ENCODE measurements at regions not wholly inside any gene's neighbourhood (a gene's known extent, or its start where the extent isn't known, plus 50 kb on each side); places are given as distances from the start of the nearest gene placed in this dataset.

DNA sequence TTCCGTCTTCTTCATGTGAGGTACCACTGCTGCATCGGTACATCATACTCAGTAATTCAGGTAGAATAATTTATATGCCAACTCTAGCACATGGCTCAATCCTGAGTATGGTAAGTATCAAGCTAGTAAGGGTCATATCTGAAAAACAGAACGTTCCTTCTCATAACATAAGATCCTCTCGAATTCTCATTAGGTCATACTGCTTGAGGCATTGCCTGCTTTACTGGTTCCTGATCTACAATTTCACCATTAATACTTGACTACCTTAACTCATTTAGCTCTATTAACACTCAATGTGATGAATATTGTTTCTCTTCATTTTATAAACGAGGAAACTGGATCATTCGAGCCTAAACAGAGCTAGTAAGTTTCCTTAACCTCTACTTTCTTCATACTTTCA lies 871.6 kb downstream of the BRINP3 start:
- 50% methylated on average over 6 of the region's 6 CpGs for WGBS (ENCODE audit: insufficient coverage, low coverage, low lambda C conversion rate, missing lambda C conversion rate)
- H3K4me3 ChIP-seq, result no peak overlapping the region
- ATAC-seq (no peak), DNase-seq (no peak)
- H3K27ac ChIP-seq, result no peak overlapping the region
- no peaks in the 10 kb centered on the region for H3K36me3 ChIP-seq
- H3K9me3 ChIP-seq, result no peaks in the 10 kb centered on the region
- intact Hi-C loops (cut with DNase I), result no loop called here
- H3K27me3 ChIP-seq, result no peaks in the 10 kb centered on the region
- H3K4me1 ChIP-seq, result peaks cover 0 to 2% (median 0%) of the 10 kb centered on the region in 4 donors
- no peak for TF ChIP-seq POLR2A (IDR thresholded peaks at IDR 0.05)
- TF ChIP-seq, protein P1, sequence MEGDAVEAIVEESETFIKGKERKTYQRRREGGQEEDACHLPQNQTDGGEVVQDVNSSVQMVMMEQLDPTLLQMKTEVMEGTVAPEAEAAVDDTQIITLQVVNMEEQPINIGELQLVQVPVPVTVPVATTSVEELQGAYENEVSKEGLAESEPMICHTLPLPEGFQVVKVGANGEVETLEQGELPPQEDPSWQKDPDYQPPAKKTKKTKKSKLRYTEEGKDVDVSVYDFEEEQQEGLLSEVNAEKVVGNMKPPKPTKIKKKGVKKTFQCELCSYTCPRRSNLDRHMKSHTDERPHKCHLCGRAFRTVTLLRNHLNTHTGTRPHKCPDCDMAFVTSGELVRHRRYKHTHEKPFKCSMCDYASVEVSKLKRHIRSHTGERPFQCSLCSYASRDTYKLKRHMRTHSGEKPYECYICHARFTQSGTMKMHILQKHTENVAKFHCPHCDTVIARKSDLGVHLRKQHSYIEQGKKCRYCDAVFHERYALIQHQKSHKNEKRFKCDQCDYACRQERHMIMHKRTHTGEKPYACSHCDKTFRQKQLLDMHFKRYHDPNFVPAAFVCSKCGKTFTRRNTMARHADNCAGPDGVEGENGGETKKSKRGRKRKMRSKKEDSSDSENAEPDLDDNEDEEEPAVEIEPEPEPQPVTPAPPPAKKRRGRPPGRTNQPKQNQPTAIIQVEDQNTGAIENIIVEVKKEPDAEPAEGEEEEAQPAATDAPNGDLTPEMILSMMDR (IDR thresholded peaks at IDR 0.05), result no peak

DNA sequence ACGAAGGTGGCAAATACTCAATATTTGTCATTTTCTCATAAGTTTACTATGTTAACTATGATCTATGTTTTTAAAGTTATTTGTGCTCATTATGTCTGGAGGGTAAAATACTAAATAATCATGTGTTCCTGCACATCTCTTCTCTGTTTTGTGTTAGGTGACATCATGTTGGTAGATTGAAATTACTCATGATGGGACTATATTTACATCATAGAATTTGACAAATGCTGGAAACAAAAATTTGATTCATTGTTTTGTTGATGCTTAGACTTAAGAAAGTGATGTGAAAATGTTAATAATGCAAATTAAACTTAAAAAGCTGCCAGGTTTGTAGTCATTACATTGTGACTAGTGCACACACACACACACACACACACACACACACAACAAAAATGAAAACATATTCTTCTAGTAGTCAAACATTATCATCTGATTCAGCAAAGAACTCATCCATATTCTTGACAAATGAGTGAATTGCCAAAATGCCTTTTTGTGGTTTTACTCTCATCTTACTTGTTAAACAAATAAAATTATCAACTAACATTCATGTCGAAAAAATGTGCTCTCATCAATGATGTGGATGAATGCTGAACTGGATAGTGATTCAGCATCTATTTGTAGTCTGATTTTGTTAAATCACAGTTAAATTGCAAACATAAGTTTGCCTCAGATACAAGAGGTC lies 870.7 kb downstream of the BRINP3 start:
- intact Hi-C loops (cut with DNase I), result no loop called here
- DNase-seq, result no peak
- Histone ChIP-seq H3K9me3 (no peaks in the 10 kb centered on the region), H3K36me3 (no peaks in the 10 kb centered on the region), H3K4me3 (no peak overlapping the region), H3K4me1 (peaks cover 0 to 2% (median 0%) of the 10 kb centered on the region in 4 donors), H3K27me3 (no peaks in the 10 kb centered on the region), H3K27ac (no peak overlapping the region)
- ATAC-seq, result no peak
- WGBS (ENCODE audit: insufficient coverage, low coverage, low lambda C conversion rate, missing lambda C conversion rate), result 30% methylated on average over 2 of the region's 2 CpGs
- TF ChIP-seq POLR2A (IDR thresholded peaks at IDR 0.05), result no peak
- TF ChIP-seq, protein P1 (IDR thresholded peaks at IDR 0.05), result no peak

DNA sequence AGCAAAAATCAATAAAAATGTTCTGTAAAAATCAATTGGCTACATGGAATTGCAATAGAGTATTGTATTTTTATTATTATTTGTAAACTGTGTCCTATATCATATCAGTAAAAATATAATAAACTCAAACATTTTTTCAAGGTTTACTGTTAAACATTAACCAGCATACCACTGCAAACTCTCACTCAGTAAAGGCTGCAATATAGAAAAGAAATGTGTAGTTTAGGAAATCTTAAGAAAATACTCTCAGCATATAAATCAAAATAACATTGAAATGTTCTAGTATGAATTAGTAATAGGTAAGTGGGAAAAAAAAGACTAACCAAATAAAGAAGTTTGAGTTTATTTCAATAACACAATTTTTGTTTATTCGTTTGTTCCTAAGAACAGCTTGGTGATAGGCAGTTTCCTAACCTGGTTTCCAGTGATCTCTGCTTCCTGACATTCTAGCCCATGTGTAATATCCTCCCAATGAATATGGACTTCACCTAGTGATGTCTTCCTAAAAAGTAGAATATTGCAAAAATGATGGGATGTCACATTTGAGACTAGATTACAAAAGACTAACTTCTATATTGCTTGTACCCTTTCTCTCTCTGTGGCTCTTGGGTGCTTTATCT lies 870.1 kb downstream of the BRINP3 start:
- Histone ChIP-seq H3K9me3 (no peaks in the 10 kb centered on the region), H3K36me3 (no peaks in the 10 kb centered on the region), H3K27me3 (no peaks in the 10 kb centered on the region), H3K4me3 (no peak overlapping the region), H3K27ac (no peak overlapping the region), H3K4me1 (peaks cover 0 to 2% (median 0%) of the 10 kb centered on the region in 4 donors)
- ATAC-seq (no peak), DNase-seq (no peak)
- no peak for TF ChIP-seq POLR2A (IDR thresholded peaks at IDR 0.05)
- TF ChIP-seq, protein P1 (IDR thresholded peaks at IDR 0.05), result no peak
- 33% methylated on average over 1 of the region's 1 CpG for WGBS (ENCODE audit: insufficient coverage, low coverage, low lambda C conversion rate, missing lambda C conversion rate)
- intact Hi-C loops (cut with DNase I), result no loop called here

DNA sequence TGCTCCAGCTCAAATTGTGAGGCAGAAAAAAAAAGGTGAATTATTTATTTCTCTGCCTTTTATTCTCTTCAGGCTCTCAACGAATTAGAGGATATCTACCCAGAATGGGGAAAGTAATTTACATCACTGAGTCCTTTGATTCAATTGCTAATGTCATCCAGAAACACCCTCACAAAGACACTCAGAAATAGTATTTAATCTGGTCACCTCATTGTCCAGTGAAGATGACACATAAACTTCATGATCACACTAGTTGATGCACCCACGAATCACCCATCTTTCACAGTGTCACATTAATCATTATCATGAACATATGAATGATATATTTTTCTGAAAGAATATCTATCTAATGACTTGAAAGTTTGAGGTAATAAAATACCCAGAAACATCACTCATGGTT lies 868.5 kb downstream of the BRINP3 start:
- ATAC-seq, result no peak
- no peak overlapping the region for H3K4me3 ChIP-seq
- no peaks in the 10 kb centered on the region for H3K9me3 ChIP-seq
- peaks cover 0 to 2% (median 0%) of the 10 kb centered on the region in 4 donors for H3K4me1 ChIP-seq
- H3K27me3 ChIP-seq, result no peaks in the 10 kb centered on the region
- 49% methylated on average over 2 of the region's 2 CpGs for WGBS (ENCODE audit: insufficient coverage, low coverage, low lambda C conversion rate, missing lambda C conversion rate)
- TF ChIP-seq POLR2A (IDR thresholded peaks at IDR 0.05), result no peak
- TF ChIP-seq, protein P1 (IDR thresholded peaks at IDR 0.05), result no peak
- intact Hi-C loops (cut with DNase I), result no loop called here
- no peak overlapping the region for H3K27ac ChIP-seq
- no peaks in the 10 kb centered on the region for H3K36me3 ChIP-seq
- no peak for DNase-seq

All from right lobe of liver (tissue), 6 donors.